ENCODE measurements at regions not wholly inside any gene's neighbourhood (a gene's known extent, or its start where the extent isn't known, plus 50 kb on each side); places are given as distances from the start of the nearest gene placed in this dataset.

GRCh38 chr14:81982046-81982445 lies 448.4 kb upstream of the SEL1L start:
- TF ChIP-seq CTCF (IDR thresholded peaks at IDR 0.05; ENCODE audit: low read length) (no peak), EZH2 (IDR thresholded peaks at IDR 0.05; ENCODE audit: borderline replicate concordance, low read length) (no peak)
